ENCODE measurements at regions not wholly inside any gene's neighbourhood (a gene's known extent, or its start where the extent isn't known, plus 50 kb on each side); places are given as distances from the start of the nearest gene placed in this dataset.

GRCh38 chr9:29118555-29118954, 1545.3 kb upstream of the C9orf72 start:
- no peak for TF ChIP-seq CTCF (IDR thresholded peaks at IDR 0.05)
- TF ChIP-seq POLR2A (IDR thresholded peaks at IDR 0.05): no peak
- no peak for TF ChIP-seq EP300 (IDR thresholded peaks at IDR 0.05)

All from ovary (tissue), 3 donors.